ENCODE measurements at regions not wholly inside any gene's neighbourhood (a gene's known extent, or its start where the extent isn't known, plus 50 kb on each side); places are given as distances from the start of the nearest gene placed in this dataset.

- no peak overlapping the region for H3K27ac Mint-ChIP-seq
- no peaks in the 10 kb centered on the region for H3K27me3 Mint-ChIP-seq
- no peak overlapping the region for H3K4me3 Mint-ChIP-seq
- H3K4me1 Mint-ChIP-seq = no peaks in the 10 kb centered on the region
- DNase-seq = no peak
- H3K9me3 Mint-ChIP-seq = no peaks in the 10 kb centered on the region
- H3K36me3 Mint-ChIP-seq = no peaks in the 10 kb centered on the region
- CTCF ChIA-PET = no interaction called here
Measured at GRCh38 chr12:5244513-5244972, 187.4 kb upstream of the NTF3 start.

GRCh38 chr12:5246196-5246595 lies 185.7 kb upstream of the NTF3 start:
- H3K4me1 Mint-ChIP-seq = no peaks in the 10 kb centered on the region
- no peaks in the 10 kb centered on the region for H3K27me3 Mint-ChIP-seq
- CTCF ChIA-PET = no interaction called here

GRCh38 chr12:5247144-5247543 lies 184.8 kb upstream of the NTF3 start:
- no peaks in the 10 kb centered on the region for H3K9me3 Mint-ChIP-seq
- CTCF ChIA-PET = no interaction called here
- no peaks in the 10 kb centered on the region for H3K36me3 Mint-ChIP-seq
- H3K27me3 Mint-ChIP-seq = no peaks in the 10 kb centered on the region
- H3K27ac Mint-ChIP-seq = no peak overlapping the region
- H3K4me3 Mint-ChIP-seq = no peak overlapping the region
- no peak for DNase-seq
- H3K4me1 Mint-ChIP-seq = no peaks in the 10 kb centered on the region

More at GRCh38 chr12:5246196-5246595, 185.7 kb upstream of the NTF3 start:
- DNase-seq = no peak
- Mint-ChIP-seq H3K9me3 (no peaks in the 10 kb centered on the region), H3K27ac (no peak overlapping the region), H3K36me3 (no peaks in the 10 kb centered on the region), H3K4me3 (no peak overlapping the region)

- CTCF ChIA-PET = no interaction called here
- H3K36me3 Mint-ChIP-seq = no peaks in the 10 kb centered on the region
- no peak overlapping the region for H3K27ac Mint-ChIP-seq
- DNase-seq = no peak
- no peaks in the 10 kb centered on the region for H3K4me1 Mint-ChIP-seq
- H3K4me3 Mint-ChIP-seq = no peak overlapping the region
- no peaks in the 10 kb centered on the region for H3K27me3 Mint-ChIP-seq
- no peaks in the 10 kb centered on the region for H3K9me3 Mint-ChIP-seq
Measured at GRCh38 chr12:5248230-5248629, 183.7 kb upstream of the NTF3 start.

GRCh38 chr12:5248999-5249526 lies 182.8 kb upstream of the NTF3 start:
- CTCF ChIA-PET = no interaction called here
- H3K27me3 Mint-ChIP-seq = no peaks in the 10 kb centered on the region

GRCh38 chr12:5251092-5251491 lies 180.8 kb upstream of the NTF3 start:
- CTCF ChIA-PET = no interaction called here
- no peaks in the 10 kb centered on the region for H3K27me3 Mint-ChIP-seq
- no peaks in the 10 kb centered on the region for H3K9me3 Mint-ChIP-seq

More at GRCh38 chr12:5248999-5249526, 182.8 kb upstream of the NTF3 start:
- H3K4me1 Mint-ChIP-seq = no peaks in the 10 kb centered on the region
- DNase-seq = no peak
- no peaks in the 10 kb centered on the region for H3K9me3 Mint-ChIP-seq
- no peak overlapping the region for H3K27ac Mint-ChIP-seq
- no peak overlapping the region for H3K4me3 Mint-ChIP-seq
- H3K36me3 Mint-ChIP-seq = no peaks in the 10 kb centered on the region

GRCh38 chr12:5251786-5252185 lies 180.1 kb upstream of the NTF3 start:
- H3K27ac Mint-ChIP-seq = no peak overlapping the region
- CTCF ChIA-PET = no interaction called here
- H3K27me3 Mint-ChIP-seq = no peaks in the 10 kb centered on the region
- no peak overlapping the region for H3K4me3 Mint-ChIP-seq
- no peaks in the 10 kb centered on the region for H3K9me3 Mint-ChIP-seq
- no peaks in the 10 kb centered on the region for H3K36me3 Mint-ChIP-seq
- no peaks in the 10 kb centered on the region for H3K4me1 Mint-ChIP-seq
- no peak for DNase-seq

More at GRCh38 chr12:5251092-5251491, 180.8 kb upstream of the NTF3 start:
- H3K4me1 Mint-ChIP-seq = no peaks in the 10 kb centered on the region
- no peak for DNase-seq
- H3K27ac Mint-ChIP-seq = no peak overlapping the region
- H3K4me3 Mint-ChIP-seq = no peak overlapping the region
- no peaks in the 10 kb centered on the region for H3K36me3 Mint-ChIP-seq

- no peaks in the 10 kb centered on the region for H3K36me3 Mint-ChIP-seq
- no peaks in the 10 kb centered on the region for H3K27me3 Mint-ChIP-seq
- H3K4me3 Mint-ChIP-seq = no peak overlapping the region
- H3K27ac Mint-ChIP-seq = no peak overlapping the region
- no peaks in the 10 kb centered on the region for H3K4me1 Mint-ChIP-seq
- CTCF ChIA-PET = no interaction called here
- no peaks in the 10 kb centered on the region for H3K9me3 Mint-ChIP-seq
- DNase-seq = no peak
Measured at GRCh38 chr12:5254703-5255102, 177.2 kb upstream of the NTF3 start.

GRCh38 chr12:5257763-5258495 lies 174.0 kb upstream of the NTF3 start:
- H3K9me3 Mint-ChIP-seq = no peaks in the 10 kb centered on the region
- CTCF ChIA-PET = no interaction called here
- H3K27ac Mint-ChIP-seq = no peak overlapping the region
- no peak for DNase-seq
- H3K27me3 Mint-ChIP-seq = no peaks in the 10 kb centered on the region
- H3K4me1 Mint-ChIP-seq = no peaks in the 10 kb centered on the region
- no peaks in the 10 kb centered on the region for H3K36me3 Mint-ChIP-seq
- no peak overlapping the region for H3K4me3 Mint-ChIP-seq

- Mint-ChIP-seq H3K4me1 (no peaks in the 10 kb centered on the region), H3K9me3 (no peaks in the 10 kb centered on the region), H3K4me3 (no peak overlapping the region), H3K27ac (no peak overlapping the region), H3K36me3 (no peaks in the 10 kb centered on the region), H3K27me3 (no peaks in the 10 kb centered on the region)
- DNase-seq = no peak
- CTCF ChIA-PET = no interaction called here
Measured at GRCh38 chr12:5258498-5258897, 173.4 kb upstream of the NTF3 start.

GRCh38 chr12:5258926-5259325 lies 173.0 kb upstream of the NTF3 start:
- H3K4me1 Mint-ChIP-seq = no peaks in the 10 kb centered on the region
- no peak for DNase-seq
- H3K27ac Mint-ChIP-seq = no peak overlapping the region
- no peaks in the 10 kb centered on the region for H3K36me3 Mint-ChIP-seq
- CTCF ChIA-PET = no interaction called here
- H3K4me3 Mint-ChIP-seq = no peak overlapping the region
- no peaks in the 10 kb centered on the region for H3K27me3 Mint-ChIP-seq
- no peaks in the 10 kb centered on the region for H3K9me3 Mint-ChIP-seq

- H3K36me3 Mint-ChIP-seq = no peaks in the 10 kb centered on the region
- H3K27ac Mint-ChIP-seq = no peak overlapping the region
- CTCF ChIA-PET = no interaction called here
- H3K27me3 Mint-ChIP-seq = no peaks in the 10 kb centered on the region
- H3K4me3 Mint-ChIP-seq = no peak overlapping the region
- DNase-seq = no peak
- H3K4me1 Mint-ChIP-seq = no peaks in the 10 kb centered on the region
- H3K9me3 Mint-ChIP-seq = no peaks in the 10 kb centered on the region
Measured at GRCh38 chr12:5259523-5259922, 172.4 kb upstream of the NTF3 start.

- H3K27me3 Mint-ChIP-seq = no peaks in the 10 kb centered on the region
- CTCF ChIA-PET = no interaction called here
- H3K4me3 Mint-ChIP-seq = no peak overlapping the region
- DNase-seq = no peak
- no peaks in the 10 kb centered on the region for H3K4me1 Mint-ChIP-seq
- H3K36me3 Mint-ChIP-seq = no peaks in the 10 kb centered on the region
- no peak overlapping the region for H3K27ac Mint-ChIP-seq
- H3K9me3 Mint-ChIP-seq = no peaks in the 10 kb centered on the region
Measured at GRCh38 chr12:5260086-5260485, 171.8 kb upstream of the NTF3 start.

GRCh38 chr12:5260591-5261086 lies 171.3 kb upstream of the NTF3 start:
- no peak overlapping the region for H3K4me3 Mint-ChIP-seq
- DNase-seq = no peak
- H3K27ac Mint-ChIP-seq = no peak overlapping the region
- no peaks in the 10 kb centered on the region for H3K27me3 Mint-ChIP-seq
- no peaks in the 10 kb centered on the region for H3K36me3 Mint-ChIP-seq
- H3K9me3 Mint-ChIP-seq = no peaks in the 10 kb centered on the region
- CTCF ChIA-PET = no interaction called here
- H3K4me1 Mint-ChIP-seq = no peaks in the 10 kb centered on the region

GRCh38 chr12:5262450-5262849 lies 169.5 kb upstream of the NTF3 start:
- Mint-ChIP-seq H3K36me3 (no peaks in the 10 kb centered on the region), H3K27ac (no peak overlapping the region), H3K9me3 (no peaks in the 10 kb centered on the region), H3K4me1 (no peaks in the 10 kb centered on the region), H3K4me3 (no peak overlapping the region), H3K27me3 (no peaks in the 10 kb centered on the region)
- CTCF ChIA-PET = no interaction called here
- DNase-seq = no peak
